Retinal pigment epithelial cell (primary cell): ENCODE measurements at regions not wholly inside any gene's neighbourhood (a gene's known extent, or its start where the extent isn't known, plus 50 kb on each side); places are given as distances from the start of the nearest gene placed in this dataset.

Experiments
- DNase-seq: peaks from one replicate; pipeline ENCODE4 v3.0.0-alpha.2; 2010; ENCODE audit warnings: low read depth
- H3K4me3 ChIP-seq: 2 replicates; pipeline ENCODE4 v1.5.1; 2011; ENCODE audit warnings: mild to moderate bottlenecking, low read length, control low read depth, moderate library complexity
- CTCF ChIP-seq: conservative IDR thresholded peaks from 2 replicates; pipeline ENCODE4 v1.5.1; 2011; ENCODE audit warnings: low read depth, low read length, control low read depth, inconsistent platforms

- TF ChIP-seq CTCF = no peak
- H3K4me3 ChIP-seq = no peak overlapping the region
- no peak for DNase-seq
Observed at GRCh38 chr22:48779211-48779643, 1048.4 kb downstream of the BRD1 start.

- no peak for DNase-seq
- H3K4me3 ChIP-seq = no peak overlapping the region
- no peak for TF ChIP-seq CTCF
Observed at GRCh38 chr22:48778308-48779195, 1049.1 kb downstream of the BRD1 start.

GRCh38 chr22:48772286-48772907, 1055.3 kb downstream of the BRD1 start:
- H3K4me3 ChIP-seq = no peak overlapping the region
- no peak for DNase-seq
- TF ChIP-seq CTCF = no peak

GRCh38 chr22:48765595-48765994, 1062.1 kb downstream of the BRD1 start:
- no peak for DNase-seq
- no peak overlapping the region for H3K4me3 ChIP-seq
- TF ChIP-seq CTCF = no peak

- no peak for DNase-seq
- H3K4me3 ChIP-seq = no peak overlapping the region
- TF ChIP-seq CTCF = no peak
Observed at GRCh38 chr22:48761546-48761945, 1066.1 kb downstream of the BRD1 start.

- no peak overlapping the region for H3K4me3 ChIP-seq
- TF ChIP-seq CTCF = no peak
- no peak for DNase-seq
Observed at GRCh38 chr22:48760481-48761390, 1066.9 kb downstream of the BRD1 start.
